GM12891 (cell line): ENCODE measurements at regions not wholly inside any gene's neighbourhood (a gene's known extent, or its start where the extent isn't known, plus 50 kb on each side); places are given as distances from the start of the nearest gene placed in this dataset.

Experiments
- PAX5 ChIP-seq: IDR thresholded peaks from 2 replicates; pipeline ENCODE4 v1.6.1; 2011; ENCODE audit warnings: low read length, moderate library complexity, mild to moderate bottlenecking; ENCODE audit not compliant: insufficient read depth, severe bottlenecking
- POLR2A ChIP-seq: IDR thresholded peaks from 2 replicates; pipeline ENCODE4 v1.6.1; 2011; ENCODE audit warnings: low read depth, low read length, control low read depth
- POLR2AphosphoS5 ChIP-seq: IDR thresholded peaks from 2 replicates; pipeline ENCODE4 v1.6.1; 2011; ENCODE audit warnings: low read depth, low read length, control low read depth
- POU2F2 ChIP-seq: IDR thresholded peaks from 2 replicates; pipeline ENCODE4 v1.6.1; 2011; ENCODE audit warnings: low read depth, mild to moderate bottlenecking, control low read depth, low read length, moderate library complexity
- SPI1 ChIP-seq: IDR thresholded peaks from 2 replicates; pipeline ENCODE4 v1.6.1; 2011; ENCODE audit warnings: low read depth, low read length, control low read depth
- TAF1 ChIP-seq: IDR thresholded peaks from 2 replicates; pipeline ENCODE4 v1.6.1; 2011; ENCODE audit warnings: low read depth, low read length, control low read depth

- TF ChIP-seq TAF1 = no peak
- no peak for TF ChIP-seq POU2F2
- no peak for TF ChIP-seq POLR2A
- no peak for TF ChIP-seq POLR2AphosphoS5
- TF ChIP-seq SPI1 = no peak
- no peak for TF ChIP-seq PAX5
Measured at GRCh38 chr11:119814766-119815165, 85.8 kb upstream of the NECTIN1 start.
